Gastrocnemius medialis (tissue), 4 donors: ENCODE measurements at regions not wholly inside any gene's neighbourhood (a gene's known extent, or its start where the extent isn't known, plus 50 kb on each side); places are given as distances from the start of the nearest gene placed in this dataset.

Experiments
- POLR2A ChIP-seq, 2 donors: fragments of 450-650 bp; IDR thresholded peaks; one replicate each; pipeline ENCODE4 v1.6.1; 2017; ENCODE audit warnings: antibody characterized with exemption in 2 of 2, mild to moderate bottlenecking in 2 of 2, moderate library complexity in 2 of 2
- TF ChIP-seq, protein P1 (sequence below), 5 experiments: fragments of 450-650 bp in 3 of 5; fragments of 200-600 bp in 2 of 5; sonication (generic) in 2 of 5; IDR thresholded peaks in 4 of 5; conservative IDR thresholded peaks in 1 of 5; 1 replicate in 4 of 5; 2 replicates in 1 of 5; pipeline ENCODE4 v1.5.1; 2016 to 2019; ENCODE audit warnings: antibody characterized with exemption in 5 of 5, mild to moderate bottlenecking in 3 of 5, moderate library complexity in 3 of 5

- TF ChIP-seq, protein P1, sequence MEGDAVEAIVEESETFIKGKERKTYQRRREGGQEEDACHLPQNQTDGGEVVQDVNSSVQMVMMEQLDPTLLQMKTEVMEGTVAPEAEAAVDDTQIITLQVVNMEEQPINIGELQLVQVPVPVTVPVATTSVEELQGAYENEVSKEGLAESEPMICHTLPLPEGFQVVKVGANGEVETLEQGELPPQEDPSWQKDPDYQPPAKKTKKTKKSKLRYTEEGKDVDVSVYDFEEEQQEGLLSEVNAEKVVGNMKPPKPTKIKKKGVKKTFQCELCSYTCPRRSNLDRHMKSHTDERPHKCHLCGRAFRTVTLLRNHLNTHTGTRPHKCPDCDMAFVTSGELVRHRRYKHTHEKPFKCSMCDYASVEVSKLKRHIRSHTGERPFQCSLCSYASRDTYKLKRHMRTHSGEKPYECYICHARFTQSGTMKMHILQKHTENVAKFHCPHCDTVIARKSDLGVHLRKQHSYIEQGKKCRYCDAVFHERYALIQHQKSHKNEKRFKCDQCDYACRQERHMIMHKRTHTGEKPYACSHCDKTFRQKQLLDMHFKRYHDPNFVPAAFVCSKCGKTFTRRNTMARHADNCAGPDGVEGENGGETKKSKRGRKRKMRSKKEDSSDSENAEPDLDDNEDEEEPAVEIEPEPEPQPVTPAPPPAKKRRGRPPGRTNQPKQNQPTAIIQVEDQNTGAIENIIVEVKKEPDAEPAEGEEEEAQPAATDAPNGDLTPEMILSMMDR (IDR thresholded peaks at IDR 0.05 in 4 of 5, conservative IDR thresholded peaks at IDR 0.05 in 1 of 5), result no peak
- no peak for TF ChIP-seq POLR2A (IDR thresholded peaks at IDR 0.05)
Observed at GRCh38 chr20:5451643-5452210, 135.0 kb upstream of the PROKR2 start.
